HG02571 (cell line): ENCODE measurements at regions not wholly inside any gene's neighbourhood (a gene's known extent, or its start where the extent isn't known, plus 50 kb on each side); places are given as distances from the start of the nearest gene placed in this dataset.

ENCODE experiments used
- ATAC-seq: cut with Tn5 transposase; IDR thresholded peaks from one replicate; pipeline ENCODE4 v1.9.1; 2021; ENCODE audit warnings: mild to moderate bottlenecking, moderate library complexity; ENCODE audit not compliant: unreplicated experiment

DNA sequence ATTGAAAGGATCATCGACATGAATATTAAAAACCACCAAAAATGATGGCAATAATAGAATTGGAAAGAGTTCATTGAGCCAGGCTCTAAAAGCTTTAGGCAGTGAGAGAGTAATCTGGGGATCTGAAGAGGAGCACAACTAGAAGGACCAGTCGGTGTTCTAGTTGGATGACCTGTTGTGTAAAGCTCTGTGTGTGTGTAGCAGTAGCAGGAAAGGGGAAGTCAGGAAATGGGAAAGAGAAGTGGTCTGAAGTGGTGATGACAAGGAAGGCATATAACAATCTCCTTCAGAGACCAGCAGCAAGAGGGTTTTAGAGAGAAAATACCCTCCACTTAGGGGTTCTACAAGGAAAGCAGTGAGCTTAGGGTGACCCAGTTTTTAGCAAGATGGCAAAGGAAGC lies 539.2 kb downstream of the HTR7 start:
- ATAC-seq, result no peak

DNA sequence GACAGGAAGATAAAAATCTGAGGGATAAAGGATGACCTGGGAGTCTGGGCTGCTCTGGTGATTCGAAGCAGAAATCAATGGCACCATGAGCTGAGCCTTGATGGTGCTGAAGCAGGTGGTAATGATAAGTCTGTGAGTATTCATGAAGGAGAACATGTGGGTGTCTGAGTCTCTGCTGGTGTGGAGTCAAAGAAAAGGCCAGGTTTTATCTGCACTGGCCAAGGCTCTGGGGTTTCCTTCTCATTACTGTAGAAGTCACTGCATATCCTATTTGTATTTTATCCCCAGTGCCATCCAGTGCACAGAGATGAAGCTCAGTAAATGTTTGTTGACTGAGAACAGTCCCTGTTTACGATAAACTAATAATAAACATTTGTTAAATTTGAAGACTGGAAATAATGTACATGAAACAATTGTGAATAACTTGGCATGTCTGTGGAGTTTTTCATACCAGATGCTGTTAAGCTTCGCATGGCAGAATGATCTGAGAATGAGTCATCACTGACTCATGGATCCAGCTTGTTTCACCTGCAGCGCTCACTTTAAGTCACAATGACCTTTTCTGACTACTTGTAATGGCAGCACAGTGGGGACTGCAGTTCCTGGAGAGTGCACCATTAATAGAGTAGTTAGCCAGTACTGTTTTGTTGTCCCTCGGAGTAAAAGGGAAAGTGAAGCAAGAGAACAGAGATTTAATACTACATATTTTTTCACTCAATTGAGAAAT lies 538.5 kb downstream of the HTR7 start:
- peak; percentile 81 for ATAC-seq

DNA sequence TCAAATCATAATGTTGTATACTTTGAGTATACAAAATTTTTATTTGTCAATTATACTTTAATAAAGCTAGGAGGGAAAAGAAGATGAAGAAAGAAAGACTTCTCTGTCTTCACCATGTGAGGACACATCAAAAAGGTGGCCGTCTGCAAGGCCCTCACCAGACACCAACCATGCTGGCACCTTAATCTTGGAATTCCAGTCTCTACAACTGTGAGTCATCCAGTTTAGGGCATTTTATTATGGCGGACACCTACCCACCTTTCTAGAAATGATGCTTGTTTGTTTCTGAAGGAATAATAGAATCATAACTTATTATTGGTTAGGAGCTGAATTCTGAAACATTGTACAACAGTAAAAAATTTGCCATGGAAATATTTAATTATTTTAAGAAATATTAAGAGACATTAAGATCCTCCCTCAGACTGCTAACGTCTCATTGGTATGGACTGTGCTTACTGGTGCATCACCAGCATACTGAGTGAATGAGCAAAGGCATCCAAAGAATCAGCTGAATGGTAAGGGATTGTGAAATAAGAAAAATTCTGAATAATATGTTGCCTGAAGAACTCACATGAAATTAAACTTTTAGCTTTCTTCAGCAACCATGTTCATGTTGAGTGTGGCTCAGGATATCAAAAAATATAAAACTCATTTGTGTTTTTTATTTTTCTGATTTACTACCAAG lies 536.6 kb downstream of the HTR7 start:
- no peak for ATAC-seq

DNA sequence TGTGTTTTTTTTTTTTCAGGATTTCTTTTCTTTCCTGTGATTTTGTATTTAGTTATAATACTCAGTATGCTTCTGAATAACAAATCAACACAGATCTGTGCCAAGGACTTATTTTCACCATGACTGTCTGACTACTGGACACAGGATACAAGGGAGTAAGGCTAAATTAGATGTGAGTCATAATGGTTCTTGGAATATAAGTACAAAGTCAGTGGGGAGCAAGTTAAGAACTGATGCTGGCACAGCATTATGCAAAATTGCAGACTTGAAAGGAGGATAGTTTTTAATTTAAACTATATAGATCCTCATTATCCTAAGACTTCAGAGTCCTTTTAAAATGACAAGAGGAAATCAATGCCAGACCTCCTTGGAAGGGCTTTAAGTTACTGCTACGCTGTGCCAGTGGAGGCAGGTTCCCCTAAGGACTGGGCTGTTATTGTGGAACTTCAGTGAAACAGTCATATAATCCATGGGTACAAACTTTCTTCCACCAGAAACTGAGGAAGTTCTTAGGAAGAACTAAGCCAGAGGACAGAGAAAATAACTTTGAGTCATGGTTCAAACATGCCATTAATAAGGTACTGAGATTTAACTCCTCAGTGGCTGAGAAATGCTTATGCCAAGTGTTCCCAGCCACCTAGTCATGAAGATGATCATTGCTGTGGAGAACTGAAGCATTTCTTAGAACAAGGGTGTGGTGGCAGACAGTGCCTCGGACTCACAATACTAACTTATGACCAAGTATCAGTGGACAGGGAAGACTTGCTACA lies 531.2 kb downstream of the HTR7 start:
- ATAC-seq, result no peak

GRCh38 chr10:90327611-90328010 lies 530.2 kb downstream of the HTR7 start:
- ATAC-seq, result no peak

DNA sequence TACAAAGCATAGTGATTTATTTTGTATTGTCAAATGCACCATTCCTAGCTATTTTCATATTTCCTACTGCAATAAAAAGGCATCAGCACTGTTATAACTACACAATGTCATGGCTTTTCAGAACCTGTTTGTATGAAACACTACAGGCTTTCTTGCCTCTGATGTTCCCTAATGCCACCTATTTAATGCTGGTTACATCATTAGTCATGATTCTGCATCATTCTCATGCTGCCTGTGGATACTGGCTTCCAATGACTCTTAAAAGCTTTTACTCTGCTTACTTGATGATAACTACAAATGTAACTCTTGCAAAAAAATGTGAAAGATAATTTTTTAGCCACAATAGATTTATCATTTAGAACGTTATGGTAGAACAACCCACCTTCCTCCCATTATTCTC lies 529.4 kb downstream of the HTR7 start:
- no peak for ATAC-seq

DNA sequence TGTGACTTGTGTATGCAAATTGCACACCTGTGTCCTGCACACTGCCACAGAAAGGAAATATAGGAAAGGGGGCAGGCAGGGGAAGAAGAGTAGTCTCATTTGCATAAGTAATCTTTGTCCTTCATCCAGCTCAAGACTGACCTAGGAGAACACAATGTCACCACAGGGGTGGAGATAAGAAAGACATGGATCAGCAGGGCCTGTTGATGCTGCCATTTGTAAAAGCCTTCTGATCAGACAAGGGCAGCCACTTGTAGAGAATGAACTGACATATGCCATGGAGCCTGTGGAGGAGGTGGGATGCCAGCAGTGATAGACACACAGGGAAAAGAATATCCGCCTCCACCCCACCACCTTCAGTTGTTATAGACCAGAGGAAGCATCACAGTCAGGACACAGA lies 528.9 kb downstream of the HTR7 start:
- no peak for ATAC-seq

DNA sequence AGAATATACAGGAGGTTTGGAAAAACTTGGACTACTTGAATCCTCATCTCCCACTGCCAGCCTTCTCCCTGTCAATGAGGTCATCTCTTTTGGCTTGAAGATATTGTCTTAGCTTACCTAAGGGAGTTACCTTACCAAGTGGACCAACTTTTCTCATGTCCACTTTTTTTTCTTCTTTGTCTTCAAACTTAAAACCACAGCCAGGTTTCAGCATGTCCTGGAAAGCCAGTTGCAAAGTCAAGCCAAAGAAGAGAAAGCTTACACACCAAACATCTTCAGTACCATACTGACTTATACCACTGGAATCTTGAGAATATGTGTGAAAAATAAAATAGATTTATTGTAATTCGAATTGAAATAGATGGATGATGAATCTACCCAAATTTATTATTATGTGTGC lies 520.5 kb downstream of the HTR7 start:
- no peak for ATAC-seq

DNA sequence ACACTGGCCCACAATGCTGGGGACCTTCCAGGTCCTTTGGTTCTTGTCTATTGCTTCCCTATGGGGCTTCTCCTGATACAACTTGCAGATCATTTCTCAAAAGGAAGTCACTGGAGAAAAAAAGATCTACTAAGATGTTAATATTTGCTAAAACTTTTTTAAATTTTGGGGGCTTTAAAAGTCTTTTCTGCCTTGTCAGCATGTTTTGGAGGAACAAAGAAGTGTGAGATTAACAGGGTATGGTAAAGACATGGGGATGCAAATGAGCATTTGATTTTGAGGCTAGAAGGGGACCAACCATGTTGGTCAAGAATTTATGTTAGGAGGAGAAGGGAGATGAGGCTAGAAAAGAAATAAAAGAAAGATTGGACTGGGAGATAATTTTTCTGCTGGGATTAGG lies 515.4 kb downstream of the HTR7 start:
- no peak for ATAC-seq

- no peak for ATAC-seq
Observed at GRCh38 chr10:90344226-90344625, 513.6 kb downstream of the HTR7 start.

DNA sequence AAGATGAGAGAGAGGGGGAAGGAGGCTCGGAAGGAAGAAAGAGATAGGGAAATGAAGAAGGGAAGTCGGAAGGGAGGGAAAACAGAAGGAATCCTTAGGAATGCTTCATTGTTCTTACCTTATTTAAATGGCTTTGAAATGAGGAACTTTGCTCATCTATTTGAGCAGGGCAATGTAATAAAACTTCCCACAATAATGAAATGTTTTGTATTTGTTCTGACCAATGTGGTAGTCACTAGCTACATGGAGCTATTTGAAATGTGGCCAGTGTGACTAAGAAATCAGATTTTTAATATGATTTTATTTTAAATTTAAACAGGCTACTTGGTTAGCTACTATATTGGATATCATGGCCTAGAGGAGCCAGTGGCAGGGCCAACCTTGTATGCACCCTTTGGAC lies 510.6 kb downstream of the HTR7 start:
- no peak for ATAC-seq

DNA sequence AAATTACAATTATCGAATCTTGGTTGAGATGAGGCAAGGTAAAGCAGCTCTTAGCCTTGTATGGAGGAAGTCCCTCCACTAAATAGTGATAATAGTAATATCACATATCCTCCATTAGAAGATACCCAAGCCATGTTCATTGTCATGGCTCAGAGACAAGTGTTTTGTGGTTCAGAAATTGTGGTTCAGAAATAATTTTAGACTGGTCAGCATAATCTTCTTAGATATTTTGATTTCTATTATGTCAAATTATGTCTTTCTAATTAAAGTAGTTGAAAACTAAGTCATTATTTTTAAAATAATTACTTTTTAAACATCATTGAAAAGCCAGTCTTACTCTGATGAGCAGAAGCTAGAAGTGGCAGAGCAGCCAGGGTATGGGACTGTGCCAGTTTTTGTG lies 507.7 kb downstream of the HTR7 start:
- no peak for ATAC-seq

DNA sequence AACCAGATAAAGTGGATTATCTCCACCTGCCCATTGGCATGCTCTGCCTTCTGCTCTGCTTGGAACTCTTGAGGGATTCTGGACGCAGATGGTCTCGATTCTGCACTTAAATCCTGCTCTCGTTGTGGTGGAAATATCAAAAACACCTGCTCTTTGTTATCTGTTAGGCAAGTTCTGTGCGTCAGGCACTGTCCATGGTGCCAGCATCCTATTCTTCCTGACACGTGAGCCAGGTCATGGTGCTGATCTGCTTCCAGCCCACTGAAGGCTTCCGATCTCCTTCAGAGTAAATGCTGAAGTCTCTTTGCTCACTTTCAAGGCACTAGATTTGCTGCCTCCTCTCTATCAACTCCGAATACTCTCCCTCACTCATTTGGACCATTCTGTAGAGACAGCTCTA lies 505.6 kb downstream of the HTR7 start:
- no peak for ATAC-seq

DNA sequence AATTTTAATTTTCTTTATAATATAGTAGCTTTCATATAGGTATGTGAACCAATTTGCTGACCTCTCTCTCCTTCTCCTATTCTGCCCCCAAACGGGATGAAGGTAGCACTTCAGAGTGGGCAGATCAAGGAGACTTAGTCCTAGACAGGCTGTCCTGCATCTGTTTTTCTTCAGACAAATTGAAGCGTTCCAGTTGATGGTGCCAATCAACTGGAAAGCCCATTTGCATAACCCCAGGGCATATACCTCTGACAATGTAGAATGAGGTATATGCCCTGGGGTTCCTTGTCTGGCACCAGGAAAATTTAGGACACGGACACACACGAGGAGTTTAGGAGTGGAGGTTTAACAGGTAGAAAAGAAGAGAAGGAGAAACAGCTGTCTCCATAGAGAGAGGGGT lies 502.9 kb downstream of the HTR7 start:
- no peak for ATAC-seq

DNA sequence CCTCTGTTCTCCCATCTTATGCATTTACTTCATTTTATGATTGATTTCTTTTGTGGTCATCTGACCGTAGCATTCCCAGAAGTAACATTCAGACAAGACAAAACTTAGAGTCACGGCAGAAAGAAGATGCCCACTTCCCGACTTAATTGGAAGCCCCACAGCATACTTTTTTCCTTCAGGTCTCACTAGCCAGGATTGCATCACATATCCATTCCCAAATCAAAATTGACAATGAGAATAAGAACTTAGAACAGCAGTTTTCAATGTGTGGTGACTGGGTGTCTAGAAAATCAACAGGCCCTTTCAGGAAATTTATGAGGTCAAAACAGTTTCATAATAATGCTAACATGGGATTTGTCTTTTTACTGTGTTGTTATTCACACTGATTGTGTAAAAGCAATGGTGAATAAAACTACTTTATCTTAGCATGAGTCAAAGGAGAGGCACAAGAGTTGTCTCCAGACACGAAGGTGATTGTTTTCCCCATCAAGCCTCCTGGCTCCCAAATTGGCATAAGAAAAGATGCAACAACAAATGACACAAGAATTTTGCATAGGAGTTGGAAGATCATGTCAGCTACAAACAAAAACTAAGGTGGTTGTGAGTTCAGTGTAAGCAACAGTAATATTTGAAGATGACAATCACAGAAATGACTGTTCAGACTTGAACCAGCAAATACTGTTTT lies 493.9 kb downstream of the HTR7 start:
- ATAC-seq, result no peak

DNA sequence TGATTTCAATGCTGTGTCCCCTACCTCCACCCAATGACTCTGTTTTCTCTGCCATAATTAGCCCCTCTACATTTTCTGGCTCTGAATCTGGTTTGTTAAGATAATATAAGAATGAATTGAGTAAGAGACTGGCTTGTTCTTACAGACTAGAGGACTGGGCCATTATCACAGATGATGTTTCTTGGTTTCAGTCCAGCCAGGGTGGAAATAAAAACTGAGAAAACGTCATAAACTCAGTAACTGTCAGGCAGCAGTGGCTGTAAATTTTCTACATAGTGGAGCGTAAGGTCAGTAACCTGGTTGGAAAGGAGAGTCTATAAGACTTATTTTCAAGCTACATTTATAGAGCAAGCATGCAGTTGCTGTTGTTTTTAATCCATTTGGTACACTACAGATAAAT lies 485.4 kb downstream of the HTR7 start:
- no peak for ATAC-seq

GRCh38 chr10:90373911-90374310 lies 483.9 kb downstream of the HTR7 start:
- no peak for ATAC-seq

DNA sequence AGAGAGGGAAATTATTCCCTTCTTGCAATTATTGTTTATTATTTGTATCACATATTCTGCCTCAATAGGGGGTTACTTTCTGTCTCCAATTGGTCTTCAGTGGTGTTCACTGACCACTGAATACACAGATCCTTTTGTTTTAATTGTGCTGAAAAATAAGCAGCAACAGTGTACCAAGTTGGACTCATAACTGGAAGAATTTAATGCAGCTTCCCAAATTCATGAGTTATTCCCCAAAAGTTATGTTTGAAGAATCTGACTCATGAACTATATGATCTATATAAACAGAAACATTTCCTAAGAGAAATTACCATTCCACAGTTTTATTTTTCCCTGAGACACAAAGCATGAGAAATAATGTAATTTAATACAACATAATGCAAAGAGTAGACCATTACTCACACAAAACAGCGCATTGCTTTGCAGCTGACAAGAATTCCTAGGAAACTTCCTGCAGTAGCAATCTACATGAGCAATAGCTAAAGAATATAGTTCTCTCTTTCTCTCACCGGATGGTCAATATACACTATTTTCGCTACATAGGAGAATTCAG lies 479.2 kb downstream of the HTR7 start:
- no peak for ATAC-seq

GRCh38 chr10:90381468-90381867 lies 476.4 kb downstream of the HTR7 start:
- ATAC-seq, result no peak

GRCh38 chr10:90389876-90390275 lies 468.0 kb downstream of the HTR7 start:
- ATAC-seq, result no peak

- no peak for ATAC-seq
Observed at GRCh38 chr10:90394311-90394710, 463.5 kb downstream of the HTR7 start.
